Fibroblast of lung (primary cell): ENCODE measurements at regions not wholly inside any gene's neighbourhood (a gene's known extent, or its start where the extent isn't known, plus 50 kb on each side); places are given as distances from the start of the nearest gene placed in this dataset.
"Not testable (repeated sequence)": the region's sequence is repeated elsewhere in the genome, so short reads cannot be mapped to it uniquely, and the experiment has no call there.

Experiments used
- CTCF ChIP-seq, 2 donors: IDR thresholded peaks in 1 of 2; conservative IDR thresholded peaks in 1 of 2; 1 replicate in 1 of 2; 2 replicates in 1 of 2; pipeline ENCODE4 v1.5.1; 2011 to 2012; ENCODE audit warnings: low read length in 2 of 2, control low read depth in 1 of 2, inconsistent platforms in 1 of 2, low read depth in 1 of 2, mild to moderate bottlenecking in 1 of 2
- EZH2 ChIP-seq: IDR thresholded peaks from 2 replicates; pipeline ENCODE4 v1.5.1; 2012; ENCODE audit warnings: low read length, control low read depth, mild to moderate bottlenecking; ENCODE audit errors: missing control alignments

GRCh38 chr9:80985595-80985994 lies 703.8 kb downstream of the TLE1 start:
- TF ChIP-seq CTCF (conservative IDR thresholded peaks at IDR 0.05 in 1 of 2, IDR thresholded peaks at IDR 0.05 in 1 of 2; ENCODE audit: low read depth in 1 of 2, low read length in 2 of 2); EZH2: not testable (repeated sequence)
